GM19397 (cell line): ENCODE measurements at regions not wholly inside any gene's neighbourhood (a gene's known extent, or its start where the extent isn't known, plus 50 kb on each side); places are given as distances from the start of the nearest gene placed in this dataset.
A peak's percentile ranks its signal among the peaks of the same experiment; 100 is the strongest.
"Not testable (repeated sequence)": the region's sequence is repeated elsewhere in the genome, so short reads cannot be mapped to it uniquely, and the experiment has no call there.

Experiments used
- ATAC-seq: cut with Tn5 transposase; IDR thresholded peaks from one replicate; pipeline ENCODE4 v1.9.1; 2021; ENCODE audit warnings: mild to moderate bottlenecking, moderate library complexity; ENCODE audit not compliant: unreplicated experiment

DNA sequence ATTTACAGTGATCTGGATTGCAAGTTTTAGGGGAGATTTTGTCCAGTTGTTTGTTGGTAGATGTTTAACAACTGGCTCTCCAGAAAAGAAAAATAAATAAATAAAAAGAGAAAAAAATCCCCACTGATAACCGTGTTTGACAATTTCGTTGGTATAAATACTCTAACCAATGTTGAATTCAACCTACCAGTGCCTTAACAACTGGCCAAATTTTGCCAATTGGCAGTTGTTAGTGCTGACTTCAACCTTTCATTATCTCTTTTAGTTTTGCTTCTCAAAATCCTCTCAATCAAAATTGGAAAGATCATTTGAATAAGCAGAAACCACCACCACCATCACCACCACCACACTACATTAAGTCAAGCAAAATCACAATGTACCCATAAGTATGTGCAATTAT, 490.3 kb downstream of the PIK3C3 start:
- no peak for ATAC-seq

- ATAC-seq = no peak
Observed at GRCh38 chr18:42446195-42446594, 491.2 kb downstream of the PIK3C3 start.

DNA sequence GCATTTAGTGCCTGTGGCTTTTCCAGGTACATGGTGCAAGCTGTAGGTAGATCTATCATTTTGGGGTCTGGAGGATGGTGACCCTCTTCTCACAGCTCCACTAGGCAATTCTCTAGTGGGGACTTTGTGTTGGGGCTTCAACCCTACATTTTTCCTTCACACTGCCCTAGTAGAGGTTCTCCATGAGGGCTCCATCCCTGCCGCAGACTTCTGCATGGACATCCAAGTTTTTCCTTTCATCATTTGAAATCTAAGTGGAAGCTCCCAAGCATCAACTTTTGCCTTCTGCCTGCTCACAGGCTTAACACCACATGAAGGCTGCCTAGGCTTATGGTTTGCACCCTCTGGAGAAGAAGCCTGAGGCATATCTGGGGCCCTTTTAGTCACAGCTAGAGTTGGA, 492.7 kb downstream of the PIK3C3 start:
- ATAC-seq = no peak

- no peak for ATAC-seq
Observed at GRCh38 chr18:42458226-42458625, 503.2 kb downstream of the PIK3C3 start.

DNA sequence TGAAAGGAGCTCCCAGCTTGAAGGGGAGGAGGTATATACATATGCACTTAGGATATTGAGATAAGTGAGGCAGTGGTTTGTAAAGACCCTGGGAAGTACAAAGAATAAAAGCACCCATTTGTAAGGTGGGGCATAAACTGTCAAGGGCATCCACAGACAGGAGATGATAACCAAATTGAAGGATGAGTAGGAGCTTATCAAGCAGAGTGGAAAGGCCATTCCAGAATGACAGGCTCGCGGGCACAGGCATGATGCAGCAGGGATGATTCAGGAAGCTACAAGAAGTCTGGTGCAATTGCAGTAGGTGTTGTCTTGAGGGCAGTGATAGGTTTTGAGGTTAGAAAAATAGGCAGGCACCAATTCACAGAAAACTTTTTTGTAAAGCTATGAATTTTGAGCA, 504.8 kb downstream of the PIK3C3 start:
- no peak for ATAC-seq

DNA sequence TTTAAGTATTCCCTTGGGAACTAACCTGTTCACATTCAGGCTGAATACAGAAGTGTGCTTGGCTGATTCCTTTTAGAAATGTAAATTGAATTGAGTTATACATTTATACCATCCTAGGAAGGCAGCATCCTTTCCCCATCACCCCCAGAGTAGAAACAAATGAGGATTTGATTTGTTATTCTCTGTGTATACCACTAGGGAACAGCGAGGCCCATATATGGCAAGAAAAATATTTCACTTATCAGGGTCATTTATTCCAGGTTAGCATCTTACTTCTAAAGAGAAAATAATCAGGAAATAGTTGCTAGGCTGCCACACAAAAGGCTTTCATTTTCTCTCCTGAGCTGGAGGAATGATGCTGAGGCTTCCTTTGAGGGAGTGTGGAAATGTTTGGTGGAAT, 516.9 kb downstream of the PIK3C3 start:
- no peak for ATAC-seq

GRCh38 chr18:42473611-42474010, 518.6 kb downstream of the PIK3C3 start:
- no peak for ATAC-seq

DNA sequence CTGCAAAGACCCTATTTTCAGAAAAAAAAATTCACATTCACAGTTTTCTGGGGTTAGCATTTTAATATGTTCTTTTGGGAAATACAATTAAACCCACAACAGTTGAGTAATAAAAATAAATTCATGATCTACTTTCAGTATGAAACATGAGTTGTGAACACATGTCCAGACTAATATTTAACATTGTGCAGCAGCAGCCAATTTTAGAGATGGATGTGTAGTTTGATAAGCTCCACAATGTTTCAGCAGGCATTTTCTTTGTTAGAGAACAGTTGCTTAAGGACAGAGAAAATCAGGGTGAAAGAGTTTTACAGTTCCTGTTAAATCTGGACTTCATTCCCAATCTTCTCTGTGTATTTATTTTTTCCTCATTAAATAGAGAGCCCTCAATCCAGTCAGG, 519.5 kb downstream of the PIK3C3 start:
- no peak for ATAC-seq

GRCh38 chr18:42475157-42475556, 520.1 kb downstream of the PIK3C3 start:
- ATAC-seq = no peak

DNA sequence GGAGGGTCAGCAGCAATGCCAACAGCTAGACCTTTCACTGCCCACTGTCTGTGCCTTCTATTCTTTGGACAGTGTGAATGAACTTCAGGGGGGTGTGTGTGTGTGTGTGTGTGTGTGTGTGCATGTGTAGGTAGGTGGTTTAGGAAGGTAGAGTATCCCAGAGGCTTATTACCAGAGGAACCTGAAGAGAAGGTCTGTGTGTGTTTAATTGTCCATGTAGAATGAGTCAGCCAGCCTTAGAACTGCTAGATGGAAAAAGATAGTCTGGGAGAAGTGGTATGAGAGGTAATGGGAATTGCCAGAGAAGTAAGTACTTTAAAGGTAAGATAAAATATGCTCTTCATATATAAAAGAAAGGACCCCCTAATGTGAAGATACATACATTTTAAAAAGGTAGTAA, 522.2 kb downstream of the PIK3C3 start:
- ATAC-seq = no peak

GRCh38 chr18:42480441-42480840, 525.4 kb downstream of the PIK3C3 start:
- ATAC-seq = no peak

GRCh38 chr18:42484648-42485047, 529.6 kb downstream of the PIK3C3 start:
- ATAC-seq = no peak

DNA sequence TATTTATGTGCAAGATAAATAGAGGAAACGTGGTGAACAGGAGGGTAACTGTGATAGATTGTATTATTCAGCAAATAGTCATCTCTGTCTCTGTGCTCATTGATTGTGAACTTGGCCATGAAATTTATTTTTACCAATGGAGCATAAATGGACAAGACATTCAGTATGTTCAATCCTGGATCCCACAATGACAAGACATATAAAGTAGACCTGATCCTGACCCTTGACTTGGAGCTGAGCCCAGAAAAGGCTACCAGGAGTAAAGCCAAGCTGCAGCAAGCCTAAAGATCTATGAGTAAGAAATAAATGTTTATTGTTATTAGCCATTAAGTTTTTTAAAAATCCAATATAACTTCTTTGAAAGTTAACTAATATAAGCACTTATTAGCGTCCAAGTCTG, 531.2 kb downstream of the PIK3C3 start:
- ATAC-seq = no peak

GRCh38 chr18:42508683-42509296, 553.8 kb downstream of the PIK3C3 start:
- ATAC-seq = no peak

- ATAC-seq = peak; percentile 79
Observed at GRCh38 chr18:42509750-42510415, 554.8 kb downstream of the PIK3C3 start.

DNA sequence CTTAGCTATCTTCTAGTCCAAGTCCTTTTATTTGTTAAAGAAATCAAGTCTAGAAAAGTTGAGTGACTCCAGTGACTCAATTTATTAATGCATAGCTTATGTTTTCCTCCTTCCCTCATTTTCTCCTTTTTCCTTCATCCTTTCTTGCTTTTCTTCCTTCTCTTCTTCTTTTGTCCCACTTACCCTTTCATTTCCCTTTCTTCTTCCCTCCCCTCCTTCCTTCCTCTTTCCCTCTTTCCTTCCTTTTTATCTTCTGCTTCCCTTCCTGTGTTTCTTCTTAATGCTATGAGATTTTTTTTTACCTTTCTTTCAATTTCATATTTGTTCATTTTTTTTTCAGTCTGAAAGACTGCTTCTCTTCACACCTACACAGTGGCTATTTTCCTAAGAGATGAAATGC, 555.5 kb downstream of the PIK3C3 start:
- ATAC-seq = no peak

- ATAC-seq = no peak
Observed at GRCh38 chr18:42513441-42513840, 558.4 kb downstream of the PIK3C3 start.

GRCh38 chr18:42514512-42514911, 559.5 kb downstream of the PIK3C3 start:
- no peak for ATAC-seq

GRCh38 chr18:42517896-42518295, 562.9 kb downstream of the PIK3C3 start:
- no peak for ATAC-seq

DNA sequence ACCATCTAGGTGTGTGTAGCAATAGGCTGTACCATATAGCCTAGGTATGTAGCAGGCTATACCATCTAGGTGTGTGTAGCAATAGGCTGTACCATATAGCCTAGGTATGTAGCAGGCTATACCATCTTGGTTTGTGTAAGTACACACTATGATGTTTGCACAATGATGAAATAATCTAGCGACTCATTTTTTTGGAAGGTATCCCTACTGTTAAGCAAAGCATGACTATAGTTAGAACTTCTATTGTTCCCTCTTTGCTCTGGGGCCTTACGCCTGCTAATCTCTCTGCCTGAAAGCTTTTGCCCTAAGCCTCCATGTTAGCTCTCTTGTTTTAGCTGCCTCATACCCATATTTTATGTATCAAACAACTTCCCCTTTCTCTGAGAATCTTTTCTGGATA, 563.3 kb downstream of the PIK3C3 start:
- not testable (repeated sequence) for ATAC-seq

GRCh38 chr18:42520138-42520537, 565.1 kb downstream of the PIK3C3 start:
- no peak for ATAC-seq

DNA sequence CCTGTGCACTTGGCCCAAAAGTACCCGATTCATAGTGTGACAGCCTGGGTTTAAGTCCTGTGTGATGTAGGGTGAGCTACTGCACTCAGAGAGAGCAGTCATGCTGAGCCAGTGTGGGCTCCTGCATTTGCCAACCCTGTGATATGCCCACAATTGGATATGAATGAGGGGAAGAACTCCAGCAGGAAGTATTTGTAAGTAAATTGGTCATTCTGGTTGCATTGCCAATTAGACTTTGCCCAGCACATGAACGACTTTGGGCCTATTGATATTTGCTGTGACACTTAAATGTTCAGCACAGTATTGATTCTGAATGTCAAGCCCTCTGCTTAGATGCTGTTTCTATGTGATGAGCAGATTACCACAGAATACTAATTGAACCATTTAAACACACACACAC, 570.9 kb downstream of the PIK3C3 start:
- ATAC-seq = no peak

GRCh38 chr18:42527766-42528165, 572.7 kb downstream of the PIK3C3 start:
- ATAC-seq = no peak
